ENCODE measurements at regions not wholly inside any gene's neighbourhood (a gene's known extent, or its start where the extent isn't known, plus 50 kb on each side); places are given as distances from the start of the nearest gene placed in this dataset.

DNA sequence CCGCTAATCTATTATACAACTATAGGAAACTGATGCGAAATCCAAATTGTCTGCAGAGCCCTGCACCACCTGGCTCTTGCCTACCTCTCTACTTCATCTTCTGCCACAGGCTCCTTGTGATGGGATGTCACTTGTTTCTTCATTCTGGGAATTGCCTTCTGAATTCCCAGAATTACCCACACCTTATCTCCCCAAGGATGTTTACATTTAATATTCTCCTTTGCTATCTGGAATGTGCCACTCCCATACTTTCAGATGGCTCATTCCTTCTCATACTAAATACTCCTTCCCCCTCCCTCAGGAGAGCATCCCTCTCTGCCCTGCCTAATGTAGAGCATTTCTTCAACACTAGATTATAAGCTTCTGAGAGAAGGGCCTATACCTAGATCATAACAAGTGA, 573.1 kb downstream of the GALC start:
- TF ChIP-seq, protein P1, sequence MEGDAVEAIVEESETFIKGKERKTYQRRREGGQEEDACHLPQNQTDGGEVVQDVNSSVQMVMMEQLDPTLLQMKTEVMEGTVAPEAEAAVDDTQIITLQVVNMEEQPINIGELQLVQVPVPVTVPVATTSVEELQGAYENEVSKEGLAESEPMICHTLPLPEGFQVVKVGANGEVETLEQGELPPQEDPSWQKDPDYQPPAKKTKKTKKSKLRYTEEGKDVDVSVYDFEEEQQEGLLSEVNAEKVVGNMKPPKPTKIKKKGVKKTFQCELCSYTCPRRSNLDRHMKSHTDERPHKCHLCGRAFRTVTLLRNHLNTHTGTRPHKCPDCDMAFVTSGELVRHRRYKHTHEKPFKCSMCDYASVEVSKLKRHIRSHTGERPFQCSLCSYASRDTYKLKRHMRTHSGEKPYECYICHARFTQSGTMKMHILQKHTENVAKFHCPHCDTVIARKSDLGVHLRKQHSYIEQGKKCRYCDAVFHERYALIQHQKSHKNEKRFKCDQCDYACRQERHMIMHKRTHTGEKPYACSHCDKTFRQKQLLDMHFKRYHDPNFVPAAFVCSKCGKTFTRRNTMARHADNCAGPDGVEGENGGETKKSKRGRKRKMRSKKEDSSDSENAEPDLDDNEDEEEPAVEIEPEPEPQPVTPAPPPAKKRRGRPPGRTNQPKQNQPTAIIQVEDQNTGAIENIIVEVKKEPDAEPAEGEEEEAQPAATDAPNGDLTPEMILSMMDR (IDR thresholded peaks at IDR 0.05; ENCODE audit: low read depth, low read length, poor library complexity, severe bottlenecking), result no peak
- no peak for TF ChIP-seq EZH2phosphoT487 (IDR thresholded peaks at IDR 0.05; ENCODE audit: borderline replicate concordance, low read length)
